ENCODE measurements at regions not wholly inside any gene's neighbourhood (a gene's known extent, or its start where the extent isn't known, plus 50 kb on each side); places are given as distances from the start of the nearest gene placed in this dataset.

DNA sequence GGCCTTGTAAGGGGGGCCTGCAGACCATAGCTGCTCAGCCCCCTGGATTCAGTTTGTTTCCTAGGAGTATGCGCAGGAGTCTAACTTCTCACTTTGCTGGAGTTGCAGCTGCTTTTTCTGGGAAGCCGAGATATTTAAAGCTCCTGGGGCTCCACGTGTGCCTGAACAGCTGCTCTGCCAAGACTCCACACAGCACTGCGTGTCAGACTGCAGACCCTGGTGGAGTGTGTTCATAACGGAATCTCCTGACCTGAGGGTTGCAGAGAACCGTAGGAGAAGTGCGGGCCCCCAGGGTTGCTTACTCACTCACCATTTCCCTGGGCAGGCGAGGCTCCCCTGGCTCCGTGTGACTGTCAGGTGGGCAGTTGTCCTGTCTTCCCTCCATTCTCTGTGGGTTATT, 474.3 kb upstream of the TMPRSS15 start:
- no peak overlapping the region for H3K4me3 ChIP-seq (ENCODE audit: low read depth, low read length)
- peak; percentile 48 for DNase-seq (ENCODE audit: low read depth)
- TF ChIP-seq, protein P1, sequence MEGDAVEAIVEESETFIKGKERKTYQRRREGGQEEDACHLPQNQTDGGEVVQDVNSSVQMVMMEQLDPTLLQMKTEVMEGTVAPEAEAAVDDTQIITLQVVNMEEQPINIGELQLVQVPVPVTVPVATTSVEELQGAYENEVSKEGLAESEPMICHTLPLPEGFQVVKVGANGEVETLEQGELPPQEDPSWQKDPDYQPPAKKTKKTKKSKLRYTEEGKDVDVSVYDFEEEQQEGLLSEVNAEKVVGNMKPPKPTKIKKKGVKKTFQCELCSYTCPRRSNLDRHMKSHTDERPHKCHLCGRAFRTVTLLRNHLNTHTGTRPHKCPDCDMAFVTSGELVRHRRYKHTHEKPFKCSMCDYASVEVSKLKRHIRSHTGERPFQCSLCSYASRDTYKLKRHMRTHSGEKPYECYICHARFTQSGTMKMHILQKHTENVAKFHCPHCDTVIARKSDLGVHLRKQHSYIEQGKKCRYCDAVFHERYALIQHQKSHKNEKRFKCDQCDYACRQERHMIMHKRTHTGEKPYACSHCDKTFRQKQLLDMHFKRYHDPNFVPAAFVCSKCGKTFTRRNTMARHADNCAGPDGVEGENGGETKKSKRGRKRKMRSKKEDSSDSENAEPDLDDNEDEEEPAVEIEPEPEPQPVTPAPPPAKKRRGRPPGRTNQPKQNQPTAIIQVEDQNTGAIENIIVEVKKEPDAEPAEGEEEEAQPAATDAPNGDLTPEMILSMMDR (conservative IDR thresholded peaks at IDR 0.05; ENCODE audit: low read depth, low read length) = no peak

DNA sequence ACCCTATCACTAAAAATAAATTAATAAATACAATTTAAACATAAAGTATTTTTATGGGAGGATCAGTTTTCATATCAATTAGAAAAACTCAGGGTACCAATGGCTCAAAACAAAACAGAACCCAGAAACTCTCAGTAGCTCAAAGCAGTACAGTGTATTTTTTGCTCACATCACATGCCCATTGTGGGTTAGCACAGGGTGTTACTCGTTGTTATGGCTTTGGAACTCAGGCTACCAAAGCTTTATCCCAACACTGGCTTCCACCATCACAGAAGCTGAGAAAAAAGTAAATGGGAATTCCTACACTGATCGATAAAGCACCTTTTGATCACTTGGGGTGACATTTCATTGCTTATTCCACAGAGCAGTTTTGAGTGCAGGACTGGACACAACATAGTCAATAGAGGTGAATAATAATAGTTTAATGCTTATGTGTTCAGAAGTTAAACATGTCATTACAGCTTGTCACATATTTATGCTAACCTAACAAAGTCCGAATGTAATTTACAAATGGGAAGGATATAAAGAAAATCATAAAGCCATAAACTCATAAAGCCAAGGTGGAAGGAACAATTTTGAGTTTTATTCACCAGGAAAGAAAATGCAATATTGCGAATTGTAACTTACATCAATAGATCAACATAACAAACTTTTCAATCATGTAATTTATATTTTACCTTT, 484.5 kb upstream of the TMPRSS15 start:
- TF ChIP-seq, protein P1 (conservative IDR thresholded peaks at IDR 0.05; ENCODE audit: low read depth, low read length) = no peak
- H3K4me3 ChIP-seq (ENCODE audit: low read depth, low read length) = no peak overlapping the region
- DNase-seq (ENCODE audit: low read depth) = no peak

DNA sequence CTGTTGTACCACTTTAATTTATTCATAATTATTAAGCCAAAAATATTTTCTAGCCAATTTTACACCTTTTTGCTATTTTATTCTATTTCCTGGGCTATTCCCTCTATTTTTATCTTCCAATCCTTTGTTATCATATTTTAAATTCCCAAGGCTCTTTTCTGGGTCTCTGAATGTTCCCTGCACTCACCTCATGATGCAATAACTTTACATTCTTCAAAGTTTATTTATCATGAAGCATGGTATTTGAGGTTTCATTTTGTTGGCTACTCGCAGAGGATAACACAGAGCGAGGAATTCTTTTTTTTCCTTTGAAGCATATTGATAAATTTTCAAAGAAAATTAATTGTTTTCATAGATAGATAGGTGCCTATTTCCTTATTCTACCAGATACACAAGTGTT, 489.8 kb upstream of the TMPRSS15 start:
- no peak overlapping the region for H3K4me3 ChIP-seq (ENCODE audit: low read depth, low read length)
- TF ChIP-seq, protein P1 (conservative IDR thresholded peaks at IDR 0.05; ENCODE audit: low read depth, low read length) = no peak
- DNase-seq (ENCODE audit: low read depth) = peak; percentile 56

DNA sequence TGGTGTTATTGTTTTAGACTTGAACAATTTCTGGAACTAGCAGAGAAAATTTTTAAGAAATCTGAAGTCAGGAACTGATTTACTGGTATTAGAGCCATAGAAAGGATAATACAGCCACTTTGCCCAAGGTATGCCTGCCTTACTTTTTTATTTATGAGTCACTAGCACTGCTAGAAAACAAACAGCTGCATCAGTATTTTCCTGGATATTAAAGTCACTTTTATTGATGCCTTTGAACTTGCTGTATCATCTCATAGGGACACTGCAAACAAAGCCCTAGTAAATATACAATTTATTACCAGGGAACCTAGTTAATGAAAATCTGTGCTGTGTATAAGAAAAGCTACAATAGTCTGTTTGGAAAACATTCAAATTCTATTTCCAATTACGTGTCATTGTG, 490.8 kb upstream of the TMPRSS15 start:
- H3K4me3 ChIP-seq (ENCODE audit: low read depth, low read length) = no peak overlapping the region
- TF ChIP-seq, protein P1 (conservative IDR thresholded peaks at IDR 0.05; ENCODE audit: low read depth, low read length) = no peak
- DNase-seq (ENCODE audit: low read depth) = no peak

DNA sequence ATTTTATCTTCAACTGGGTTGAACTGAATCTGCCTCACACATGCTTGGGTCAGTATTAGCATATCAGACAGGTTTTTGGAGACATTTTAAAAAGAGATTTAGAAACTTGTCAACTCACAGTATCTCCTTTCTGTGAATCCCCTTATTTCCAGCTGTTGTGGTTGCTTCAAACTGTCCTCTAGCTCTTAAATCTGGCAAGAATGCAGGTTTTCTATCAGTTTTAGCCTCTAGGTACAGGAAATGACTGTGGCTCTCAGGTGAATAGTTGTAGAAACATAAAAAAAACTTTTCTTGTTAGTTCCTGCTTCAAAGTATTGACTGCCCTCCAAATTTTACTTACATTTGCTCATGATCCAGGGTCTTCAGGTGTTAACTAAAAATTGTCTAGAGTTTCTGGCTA, 495.7 kb upstream of the TMPRSS15 start:
- no peak overlapping the region for H3K4me3 ChIP-seq (ENCODE audit: low read depth, low read length)
- TF ChIP-seq, protein P1 (conservative IDR thresholded peaks at IDR 0.05; ENCODE audit: low read depth, low read length) = no peak
- DNase-seq (ENCODE audit: low read depth) = no peak

DNA sequence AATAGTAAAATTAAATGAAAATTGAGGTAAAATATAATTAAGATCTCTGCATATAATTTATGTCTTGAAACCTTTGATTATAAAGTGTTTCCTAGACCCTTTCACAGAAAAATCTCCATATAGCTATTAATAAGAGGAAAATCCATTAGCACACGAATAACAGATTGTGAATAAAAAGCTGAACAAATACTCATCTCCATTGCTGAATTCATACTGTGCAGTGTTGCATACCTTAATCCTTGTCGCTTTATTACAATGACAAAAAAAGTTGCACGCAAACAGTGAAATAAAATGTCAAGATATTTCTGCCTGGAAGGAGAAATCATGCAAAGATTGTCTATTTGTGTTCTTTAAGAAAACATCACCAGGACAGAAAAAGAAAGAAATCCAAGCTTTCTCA, 499.1 kb upstream of the TMPRSS15 start:
- no peak for DNase-seq (ENCODE audit: low read depth)
- TF ChIP-seq, protein P1 (conservative IDR thresholded peaks at IDR 0.05; ENCODE audit: low read depth, low read length) = no peak
- H3K4me3 ChIP-seq (ENCODE audit: low read depth, low read length) = no peak overlapping the region

DNA sequence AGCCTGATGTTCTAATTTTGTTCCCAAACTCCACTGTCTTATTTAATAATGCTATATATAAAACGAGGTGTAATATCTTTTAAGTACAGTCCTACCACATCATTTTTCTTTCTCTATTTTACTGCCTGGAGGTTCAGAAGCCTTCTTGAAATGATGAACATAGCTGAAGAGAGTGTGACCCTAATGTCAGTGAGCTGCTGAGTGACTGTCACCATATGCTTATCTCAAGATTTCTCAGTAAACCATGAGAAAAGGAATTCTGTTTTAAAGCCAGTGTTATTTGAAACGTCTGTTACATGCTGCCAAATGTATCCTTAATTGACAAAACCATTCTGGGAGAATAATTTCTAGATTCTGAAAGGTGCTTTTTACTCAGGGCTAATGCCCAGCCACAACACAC, 503.5 kb upstream of the TMPRSS15 start:
- TF ChIP-seq, protein P1 (conservative IDR thresholded peaks at IDR 0.05; ENCODE audit: low read depth, low read length) = no peak
- H3K4me3 ChIP-seq (ENCODE audit: low read depth, low read length) = no peak overlapping the region
- DNase-seq (ENCODE audit: low read depth) = no peak
